ENCODE measurements at regions not wholly inside any gene's neighbourhood (a gene's known extent, or its start where the extent isn't known, plus 50 kb on each side); places are given as distances from the start of the nearest gene placed in this dataset.

GRCh38 chr18:56495884-56496283, 142.5 kb downstream of the TXNL1 start:
- H3K4me1 ChIP-seq, result no peaks in the 10 kb centered on the region
- no peak overlapping the region for H3K4me3 ChIP-seq
- WGBS (ENCODE audit: missing lambda C conversion rate), result 53% methylated on average over 3 of the region's 3 CpGs
- H3K9me3 ChIP-seq, result no peaks in the 10 kb centered on the region
- FAIRE-seq (no peak), ATAC-seq (no peak), DNase-seq (ENCODE audit: low read depth in 1 of 2, low spot score in 1 of 2) (no peak)
- H3K4me2 ChIP-seq, result no peak overlapping the region
- CTCF ChIA-PET, result no interaction called here
- TF ChIP-seq NPAS2 (CRISPR knock-in tag; IDR thresholded peaks at IDR 0.05; ENCODE audit: borderline replicate concordance) (no peak), RNF2 (IDR thresholded peaks at IDR 0.05; ENCODE audit: borderline replicate concordance, low read depth) (no peak), KDM1A (IDR thresholded peaks at IDR 0.05; ENCODE audit: low read depth) (no peak), CBX8 (IDR thresholded peaks at IDR 0.05) (no peak), POLR2AphosphoS2 (conservative IDR thresholded peaks at IDR 0.05; ENCODE audit: low read length) (no peak), USF2 (IDR thresholded peaks at IDR 0.05) (no peak), HOXB5 (CRISPR knock-in tag; IDR thresholded peaks at IDR 0.05) (no peak)
- POLR2A ChIA-PET, result no interaction called here
- no peak overlapping the region for H3K27ac ChIP-seq

GRCh38 chr18:56493531-56493930, 144.9 kb downstream of the TXNL1 start:
- ChIA-PET POLR2A (no interaction called here), CTCF (no interaction called here)
- no peak for FAIRE-seq
- H3K9me3 ChIP-seq, result no peaks in the 10 kb centered on the region
- TF ChIP-seq MAFK (IDR thresholded peaks at IDR 0.05; ENCODE audit: partially characterized antibody), result no peak
- TF ChIP-seq ZNF302 (CRISPR knock-in tag; IDR thresholded peaks at IDR 0.05), result no peak
- TF ChIP-seq RFX5 (IDR thresholded peaks at IDR 0.05), result no peak
- TF ChIP-seq NPAS2 (CRISPR knock-in tag; IDR thresholded peaks at IDR 0.05; ENCODE audit: borderline replicate concordance), result no peak
- TF ChIP-seq HMGXB4 (CRISPR knock-in tag; IDR thresholded peaks at IDR 0.05; ENCODE audit: borderline replicate concordance), result no peak
- no peak for TF ChIP-seq ZC3H11A (IDR thresholded peaks at IDR 0.05)
- TF ChIP-seq ESRRA (IDR thresholded peaks at IDR 0.05; ENCODE audit: borderline replicate concordance, low read length), result no peak
- TF ChIP-seq ELK1 (IDR thresholded peaks at IDR 0.05; ENCODE audit: low read depth, low read length), result no peak
- TF ChIP-seq PHF8 (IDR thresholded peaks at IDR 0.05; ENCODE audit: borderline replicate concordance, low read depth), result no peak
- no peak for TF ChIP-seq RAD21 (conservative IDR thresholded peaks at IDR 0.05 in 1 of 2, IDR thresholded peaks at IDR 0.05 in 1 of 2)
- TF ChIP-seq HOXB13 (CRISPR knock-in tag; IDR thresholded peaks at IDR 0.05; ENCODE audit: low read depth), result no peak
- no peak for TF ChIP-seq CHD2 (IDR thresholded peaks at IDR 0.05; ENCODE audit: low read length, partially characterized antibody)
- no peak for TF ChIP-seq EHMT2 (IDR thresholded peaks at IDR 0.05; ENCODE audit: low read depth)
- TF ChIP-seq HEYL (CRISPR knock-in tag; IDR thresholded peaks at IDR 0.05), result no peak
- TF ChIP-seq CTCF (IDR thresholded peaks at IDR 0.05), result no peak
- TF ChIP-seq RCOR1 (IDR thresholded peaks at IDR 0.05; ENCODE audit: low read depth, low read length), result no peak
- TF ChIP-seq EP300 (IDR thresholded peaks at IDR 0.05), result no peak
- no peak for TF ChIP-seq MAX (IDR thresholded peaks at IDR 0.05)
- TF ChIP-seq NR3C1 (IDR thresholded peaks at IDR 0.05), result no peak
- no peak for TF ChIP-seq HOXA7 (CRISPR knock-in tag; IDR thresholded peaks at IDR 0.05)
- no peak overlapping the region for H3K4me2 ChIP-seq
- 41% methylated on average over 6 of the region's 6 CpGs for WGBS (ENCODE audit: missing lambda C conversion rate)
- H3K4me3 ChIP-seq, result no peak overlapping the region
- no peaks in the 10 kb centered on the region for H3K4me1 ChIP-seq
- no peak for ATAC-seq
- no peak overlapping the region for H3K27ac ChIP-seq
- DNase-seq (ENCODE audit: low read depth in 1 of 2, low spot score in 1 of 2), result no peak
